Small intestine (tissue), 7 donors: ENCODE measurements at regions not wholly inside any gene's neighbourhood (a gene's known extent, or its start where the extent isn't known, plus 50 kb on each side); places are given as distances from the start of the nearest gene placed in this dataset.

ENCODE experiments used
- DNase-seq, 2 donors: peaks; one replicate each; pipeline versions ENCODE4 v3.0.0 to v3.0.0-alpha.2; 2013
- FAIRE-seq: peaks from 2 replicates; lab custom pipeline; 2012; peaks lifted over from hg19 to GRCh38; lab: Jason Lieb, UNC
- H3K27ac ChIP-seq, 3 donors: one replicate each; pipeline ENCODE4 v1.5.1; 2013; ENCODE audit warnings: low read length in 2 of 3, mild to moderate bottlenecking in 2 of 3, control low read depth in 1 of 3, inconsistent platforms in 1 of 3, low read depth in 1 of 3, moderate library complexity in 1 of 3
- H3K27me3 ChIP-seq, 3 donors: one replicate each; pipeline ENCODE4 v1.6.1; 2013; ENCODE audit warnings: low read length in 3 of 3, inconsistent platforms in 1 of 3; ENCODE audit not compliant: control insufficient read depth in 3 of 3, insufficient read depth in 3 of 3
- H3K36me3 ChIP-seq, 3 donors: one replicate each; pipeline ENCODE4 v1.6.1; 2013; ENCODE audit warnings: low read length in 3 of 3, inconsistent platforms in 1 of 3, low read depth in 1 of 3, mild to moderate bottlenecking in 1 of 3, moderate library complexity in 1 of 3; ENCODE audit not compliant: control insufficient read depth in 3 of 3, insufficient read depth in 2 of 3
- H3K4me1 ChIP-seq, 3 donors: one replicate each; pipeline ENCODE4 v1.6.1; 2013; ENCODE audit warnings: low read length in 2 of 3, inconsistent platforms in 1 of 3, low read depth in 1 of 3, mild to moderate bottlenecking in 1 of 3, moderate library complexity in 1 of 3; ENCODE audit not compliant: control insufficient read depth in 3 of 3, insufficient read depth in 2 of 3
- H3K4me3 ChIP-seq, 3 donors: one replicate each; pipeline ENCODE4 v1.5.1; 2013; ENCODE audit warnings: low read length in 3 of 3, control low read depth in 1 of 3, inconsistent platforms in 1 of 3, low read depth in 1 of 3, mild to moderate bottlenecking in 1 of 3, moderate library complexity in 1 of 3
- H3K9me3 ChIP-seq, 2 donors: one replicate each; pipeline ENCODE4 v1.6.1; 2013; ENCODE audit warnings: low read depth in 1 of 2, low read length in 1 of 2; ENCODE audit not compliant: control insufficient read depth in 2 of 2, insufficient read depth in 1 of 2
- WGBS, 3 donors: extraction: QIAGEN DNeasy Blood & Tissue Kit; methylation state at CpG; one replicate each; pipeline ENCODE4 v1.1.7; 2013; 5-methylcytosine and 5-hydroxymethylcytosine counted together
- donor health status: healthy with polysubstance abuse.
- donor health status: control.
- donor health status: control.
- donor health status: Bipolar disorder and iron deficiency.
- donor health status: healthy.

GRCh38 chr4:89439533-89439932, 131.9 kb upstream of the GPRIN3 start:
- no peaks in the 10 kb centered on the region for H3K9me3 ChIP-seq
- 62 to 69% (median 67%) methylated on average over 2 of the region's 2 CpGs for WGBS, 3 donors
- H3K4me1 ChIP-seq, result no peaks in the 10 kb centered on the region
- H3K27ac ChIP-seq, result no peak overlapping the region
- FAIRE-seq (no peak), DNase-seq (peak in 1 of 2 donors; percentile 1)
- H3K4me3 ChIP-seq, result no peak overlapping the region
- no peaks in the 10 kb centered on the region for H3K27me3 ChIP-seq
- H3K36me3 ChIP-seq, result no peaks in the 10 kb centered on the region

DNA sequence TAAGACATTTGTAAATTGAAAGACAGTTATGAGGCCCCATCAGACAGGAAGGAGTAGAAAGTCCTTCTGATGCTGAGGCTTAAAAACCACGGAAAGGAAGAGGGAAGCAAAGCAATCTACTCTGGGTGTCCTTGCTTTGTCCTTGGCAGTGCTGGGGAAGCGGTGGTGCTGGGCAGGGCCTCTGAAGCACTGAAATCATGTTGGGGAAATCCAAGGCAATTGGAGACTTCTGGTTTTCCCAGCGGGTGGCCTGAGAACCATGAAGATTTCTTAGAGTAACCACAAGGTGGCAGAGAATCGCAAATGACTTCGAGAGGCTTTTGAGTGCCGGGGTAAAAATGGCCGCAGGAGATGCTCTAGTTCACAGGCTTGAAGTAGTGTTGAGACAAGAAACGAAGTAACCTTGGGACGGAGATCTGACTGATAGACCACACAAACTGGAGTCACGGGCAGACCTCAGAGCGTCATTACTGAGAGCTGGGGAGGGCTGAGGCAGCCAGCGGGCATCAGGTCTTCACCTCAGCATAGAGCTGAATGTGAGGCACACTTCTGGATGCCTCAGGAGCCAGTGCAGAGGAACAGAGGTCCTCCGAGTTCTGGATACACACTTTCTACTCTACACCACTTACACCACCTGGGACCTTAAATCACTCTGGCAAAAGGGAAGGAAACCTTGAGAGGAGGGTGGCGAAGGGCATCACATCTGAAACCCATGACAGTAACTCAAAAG, 130.7 kb upstream of the GPRIN3 start:
- Histone ChIP-seq H3K9me3 (no peaks in the 10 kb centered on the region), H3K27ac (no peak overlapping the region), H3K4me3 (no peak overlapping the region), H3K4me1 (no peaks in the 10 kb centered on the region), H3K36me3 (no peaks in the 10 kb centered on the region), H3K27me3 (no peaks in the 10 kb centered on the region)
- peak; percentile 41 to 62 for DNase-seq
- no peak for FAIRE-seq
- WGBS, 3 donors, result 41 to 62% (median 51%) methylated on average over 14 of the region's 14 CpGs

GRCh38 chr4:89434364-89434988, 126.9 kb upstream of the GPRIN3 start:
- H3K27me3 ChIP-seq, result no peaks in the 10 kb centered on the region
- FAIRE-seq, result peak; percentile 26
- H3K27ac ChIP-seq, result no peak overlapping the region
- 46 to 56% (median 49%) methylated on average over 3 of the region's 3 CpGs for WGBS, 3 donors
- H3K36me3 ChIP-seq, result no peaks in the 10 kb centered on the region
- H3K4me1 ChIP-seq, result no peaks in the 10 kb centered on the region
- H3K9me3 ChIP-seq, result no peaks in the 10 kb centered on the region
- no peak overlapping the region for H3K4me3 ChIP-seq
- DNase-seq, result peak; percentile 53 to 63

DNA sequence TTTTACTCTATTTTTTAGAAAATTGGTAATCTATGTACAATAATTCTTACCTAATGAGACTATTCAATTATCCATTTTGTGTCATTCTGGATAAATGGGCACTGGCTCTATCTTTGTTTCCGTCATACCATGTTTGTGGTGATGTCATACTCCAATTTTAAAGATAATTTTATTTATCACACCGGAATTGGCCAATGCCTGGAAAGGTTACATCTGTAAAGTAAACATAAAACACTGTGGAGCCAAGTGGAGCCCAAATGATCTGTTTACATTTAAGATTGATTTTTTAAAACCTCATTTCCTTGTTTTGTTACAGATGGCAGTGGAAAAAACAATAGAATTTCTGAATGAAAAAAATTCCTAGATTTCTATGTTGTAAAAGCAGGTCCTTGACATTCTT, 120.2 kb upstream of the GPRIN3 start:
- Histone ChIP-seq H3K4me3 (no peak overlapping the region), H3K27ac (no peak overlapping the region), H3K36me3 (no peaks in the 10 kb centered on the region), H3K27me3 (peaks cover 0 to 2% (median 0%) of the 10 kb centered on the region in 3 donors), H3K9me3 (peaks cover 0 to 3% of the 10 kb centered on the region in 2 donors), H3K4me1 (no peaks in the 10 kb centered on the region)
- no peak for FAIRE-seq
- WGBS, 3 donors, result 37 to 67% (median 54%) methylated on average over 2 of the region's 2 CpGs
- DNase-seq, result no peak

GRCh38 chr4:89425023-89425422, 117.4 kb upstream of the GPRIN3 start:
- H3K27ac ChIP-seq, result no peak overlapping the region
- FAIRE-seq (no peak), DNase-seq (no peak)
- 86 to 92% (median 87%) methylated on average over 1 of the region's 1 CpG for WGBS, 3 donors
- peaks cover 0 to 2% (median 0%) of the 10 kb centered on the region in 3 donors for H3K27me3 ChIP-seq
- H3K4me3 ChIP-seq, result no peak overlapping the region
- no peaks in the 10 kb centered on the region for H3K4me1 ChIP-seq
- H3K36me3 ChIP-seq, result no peaks in the 10 kb centered on the region
- H3K9me3 ChIP-seq, result peaks cover 0 to 3% of the 10 kb centered on the region in 2 donors

- 92 to 97% (median 93%) methylated on average over 3 of the region's 3 CpGs for WGBS, 3 donors
- H3K4me3 ChIP-seq, result no peak overlapping the region
- H3K4me1 ChIP-seq, result no peaks in the 10 kb centered on the region
- no peak overlapping the region for H3K27ac ChIP-seq
- FAIRE-seq, result no peak
- H3K27me3 ChIP-seq, result peaks cover 0 to 2% (median 0%) of the 10 kb centered on the region in 3 donors
- H3K9me3 ChIP-seq, result peaks cover 0 to 3% of the 10 kb centered on the region in 2 donors
- DNase-seq, result no peak
- no peaks in the 10 kb centered on the region for H3K36me3 ChIP-seq
Observed at GRCh38 chr4:89422441-89422990, 114.9 kb upstream of the GPRIN3 start.

GRCh38 chr4:89420507-89420906, 112.9 kb upstream of the GPRIN3 start:
- Histone ChIP-seq H3K4me3 (no peak overlapping the region), H3K27me3 (no peaks in the 10 kb centered on the region), H3K9me3 (no peaks in the 10 kb centered on the region), H3K27ac (no peak overlapping the region), H3K4me1 (no peaks in the 10 kb centered on the region), H3K36me3 (no peaks in the 10 kb centered on the region)
- DNase-seq, result no peak
- WGBS, 3 donors, result 91 to 97% (median 94%) methylated on average over 2 of the region's 2 CpGs
- FAIRE-seq, result no peak

- no peaks in the 10 kb centered on the region for H3K36me3 ChIP-seq
- no peaks in the 10 kb centered on the region for H3K27me3 ChIP-seq
- WGBS, 3 donors, result 80 to 87% (median 86%) methylated on average over 5 of the region's 5 CpGs
- no peak overlapping the region for H3K4me3 ChIP-seq
- no peaks in the 10 kb centered on the region for H3K4me1 ChIP-seq
- no peaks in the 10 kb centered on the region for H3K9me3 ChIP-seq
- FAIRE-seq, result no peak
- DNase-seq, result no peak
- H3K27ac ChIP-seq, result no peak overlapping the region
Observed at GRCh38 chr4:89419111-89419695, 111.6 kb upstream of the GPRIN3 start.
